ENCODE measurements at regions not wholly inside any gene's neighbourhood (a gene's known extent, or its start where the extent isn't known, plus 50 kb on each side); places are given as distances from the start of the nearest gene placed in this dataset.

DNA sequence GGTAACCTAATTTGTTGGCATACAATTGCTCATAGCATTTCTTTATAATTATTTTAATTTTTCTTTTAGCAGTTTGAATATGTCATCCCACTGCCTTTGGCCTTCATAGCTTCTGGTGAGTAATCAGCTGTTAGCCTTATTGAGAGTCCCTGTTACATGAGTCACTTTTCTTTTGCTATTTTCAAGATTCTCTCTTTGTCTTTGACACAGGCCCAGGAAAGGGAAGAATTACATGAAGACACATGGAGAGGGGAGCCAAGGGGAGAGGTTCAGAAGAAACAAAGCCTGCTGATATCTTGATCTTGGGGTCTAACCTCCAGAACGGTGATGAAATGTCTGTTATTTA is 418.2 kb downstream of the METTL15 start:
- intact Hi-C loops (cut with micrococcal nuclease), result no loop called here
- Mint-ChIP-seq H3K27ac (no peak overlapping the region), H3K36me3 (ENCODE audit: low read depth) (no peaks in the 10 kb centered on the region), H3K4me3 (ENCODE audit: low read depth) (no peak overlapping the region), H3K4me1 (ENCODE audit: low read depth) (no peaks in the 10 kb centered on the region), H3K27me3 (ENCODE audit: low read depth) (no peaks in the 10 kb centered on the region), H3K9me3 (peaks cover 21% of the 10 kb centered on the region)
- DNase-seq (ENCODE audit: low spot score), result no peak

DNA sequence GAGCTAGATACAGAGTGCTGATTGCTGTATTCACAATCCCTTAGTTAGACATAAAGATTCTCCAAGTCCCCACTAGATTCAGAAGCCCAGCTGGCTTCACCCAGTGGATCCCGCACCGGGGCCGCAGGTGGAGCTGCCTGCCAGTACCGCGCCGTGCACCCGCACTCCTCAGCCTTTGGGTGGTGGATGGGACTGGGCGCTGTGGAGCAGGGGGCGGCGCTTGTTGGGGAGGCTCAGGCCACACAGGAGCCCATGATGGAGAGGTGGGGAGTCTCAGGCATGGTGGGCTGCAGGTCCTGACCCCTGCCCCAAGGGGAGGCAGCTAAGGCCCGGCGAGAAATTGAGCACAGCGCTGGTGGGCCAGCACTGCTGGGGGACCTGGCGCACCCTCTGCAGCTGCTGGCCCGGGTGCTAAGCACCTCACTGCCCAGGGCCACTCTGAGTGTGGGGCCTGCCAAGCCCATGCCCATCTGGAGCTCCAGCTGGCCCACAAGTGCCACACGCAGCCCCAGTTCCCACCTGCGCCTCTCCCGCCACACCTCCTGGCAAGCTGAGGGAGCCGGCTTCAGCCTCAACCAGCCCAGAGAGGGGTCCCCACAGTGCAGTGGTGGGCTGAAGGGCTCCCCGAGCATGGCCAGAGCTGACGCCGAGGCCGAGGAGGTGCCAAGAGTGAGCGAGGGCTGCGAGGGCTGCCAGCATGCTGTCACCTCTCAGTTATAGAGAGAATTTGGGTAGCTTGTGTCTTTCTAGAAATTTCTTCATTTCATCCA is 417.6 kb downstream of the METTL15 start:
- Mint-ChIP-seq H3K9me3 (peaks cover 21% of the 10 kb centered on the region), H3K27ac (no peak overlapping the region), H3K4me1 (ENCODE audit: low read depth) (no peaks in the 10 kb centered on the region), H3K36me3 (ENCODE audit: low read depth) (no peaks in the 10 kb centered on the region), H3K4me3 (ENCODE audit: low read depth) (no peak overlapping the region), H3K27me3 (ENCODE audit: low read depth) (no peaks in the 10 kb centered on the region)
- no peak for DNase-seq (ENCODE audit: low spot score)
- intact Hi-C loops (cut with micrococcal nuclease), result no loop called here

DNA sequence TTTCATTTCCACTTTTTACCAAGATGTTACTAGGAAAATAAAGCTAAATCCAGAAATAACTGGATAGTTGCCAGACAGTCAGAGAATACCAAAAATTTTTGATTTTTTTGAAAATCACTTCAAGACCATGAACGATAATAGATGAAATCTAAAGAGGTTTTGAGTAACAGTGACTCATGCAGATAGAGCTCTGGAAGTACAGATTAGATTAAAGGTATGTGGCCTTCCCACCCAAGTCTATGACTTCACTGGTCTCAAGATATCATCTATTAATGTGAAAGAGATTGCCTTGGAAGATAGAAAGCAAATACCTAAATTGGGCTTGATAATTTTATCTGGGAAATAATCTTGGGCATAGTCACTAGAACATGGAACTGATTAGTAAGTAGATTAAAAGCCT is 415.9 kb downstream of the METTL15 start:
- no peak overlapping the region for H3K27ac Mint-ChIP-seq
- no peak overlapping the region for H3K4me3 Mint-ChIP-seq (ENCODE audit: low read depth)
- no peak for DNase-seq (ENCODE audit: low spot score)
- H3K9me3 Mint-ChIP-seq, result peaks cover 21% of the 10 kb centered on the region
- intact Hi-C loops (cut with micrococcal nuclease), result no loop called here
- no peaks in the 10 kb centered on the region for H3K4me1 Mint-ChIP-seq (ENCODE audit: low read depth)
- H3K36me3 Mint-ChIP-seq (ENCODE audit: low read depth), result no peaks in the 10 kb centered on the region
- H3K27me3 Mint-ChIP-seq (ENCODE audit: low read depth), result no peaks in the 10 kb centered on the region

DNA sequence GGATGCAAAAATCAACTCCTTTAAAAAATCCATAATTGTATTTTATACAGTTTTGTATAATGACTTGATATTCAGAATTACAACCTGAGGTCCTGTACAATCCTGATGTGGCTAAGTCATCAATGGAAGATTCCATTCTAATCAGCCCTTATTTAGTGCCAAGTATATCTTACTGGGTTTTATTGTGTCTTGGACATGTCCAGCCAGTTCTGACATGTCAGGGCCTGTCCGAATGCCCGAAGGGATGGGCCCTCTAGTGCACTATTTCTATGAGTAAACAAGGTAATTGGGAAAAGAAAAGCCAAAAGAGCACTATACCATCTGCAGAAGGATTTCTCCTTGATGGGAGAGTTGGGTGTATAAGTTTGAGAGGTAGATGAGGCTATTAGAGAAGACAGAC is 412.9 kb downstream of the METTL15 start:
- no peaks in the 10 kb centered on the region for H3K4me1 Mint-ChIP-seq (ENCODE audit: low read depth)
- no peak overlapping the region for H3K4me3 Mint-ChIP-seq (ENCODE audit: low read depth)
- no peaks in the 10 kb centered on the region for H3K36me3 Mint-ChIP-seq (ENCODE audit: low read depth)
- peaks cover 12% of the 10 kb centered on the region for H3K9me3 Mint-ChIP-seq
- no peak for DNase-seq (ENCODE audit: low spot score)
- no peaks in the 10 kb centered on the region for H3K27me3 Mint-ChIP-seq (ENCODE audit: low read depth)
- intact Hi-C loops (cut with micrococcal nuclease), result no loop called here
- H3K27ac Mint-ChIP-seq, result no peak overlapping the region

DNA sequence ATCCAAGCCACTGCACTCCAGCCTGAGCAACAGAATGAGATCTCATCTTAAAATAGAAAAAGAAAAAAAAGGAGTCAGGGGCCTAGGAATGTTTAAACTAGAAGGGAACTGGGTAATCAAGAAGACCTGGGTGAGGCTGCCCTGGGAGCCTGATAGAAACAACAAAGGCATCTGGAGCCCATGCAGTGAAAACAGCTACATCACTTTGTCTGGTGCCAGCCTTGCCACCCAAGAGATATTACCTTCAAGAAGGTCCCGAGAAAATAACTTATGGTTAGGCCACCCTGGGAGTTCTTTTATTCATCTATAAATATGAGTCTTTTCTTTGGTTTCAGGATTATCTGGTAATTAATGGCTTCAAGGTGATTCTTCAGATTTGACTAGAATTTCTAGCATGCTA is 412.1 kb downstream of the METTL15 start:
- Mint-ChIP-seq H3K36me3 (ENCODE audit: low read depth) (no peaks in the 10 kb centered on the region), H3K27ac (no peak overlapping the region), H3K27me3 (ENCODE audit: low read depth) (no peaks in the 10 kb centered on the region), H3K4me1 (ENCODE audit: low read depth) (no peaks in the 10 kb centered on the region), H3K4me3 (ENCODE audit: low read depth) (no peak overlapping the region), H3K9me3 (peaks cover 9% of the 10 kb centered on the region)
- intact Hi-C loops (cut with micrococcal nuclease), result no loop called here
- DNase-seq (ENCODE audit: low spot score), result no peak

DNA sequence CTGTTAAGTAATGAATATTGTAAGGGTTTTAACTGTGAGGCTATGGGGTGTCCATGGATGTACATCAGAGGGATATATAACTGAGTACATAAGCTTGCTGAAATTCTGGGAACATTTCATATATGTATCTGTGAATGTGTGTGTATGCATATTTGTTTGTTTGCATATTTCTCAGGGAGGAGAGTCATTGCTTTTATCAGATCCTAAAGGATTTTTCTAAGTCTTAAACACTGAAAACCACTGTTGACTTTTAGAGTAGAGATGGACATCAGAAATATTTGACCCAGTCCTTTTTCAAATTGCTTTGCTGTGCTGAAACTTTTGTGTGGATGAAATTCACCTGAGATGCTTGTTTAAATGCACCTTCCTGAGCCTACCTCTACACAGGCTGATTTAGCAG is 410.6 kb downstream of the METTL15 start:
- no peak for DNase-seq (ENCODE audit: low spot score)
- intact Hi-C loops (cut with micrococcal nuclease), result no loop called here
- Mint-ChIP-seq H3K36me3 (ENCODE audit: low read depth) (no peaks in the 10 kb centered on the region), H3K27me3 (ENCODE audit: low read depth) (no peaks in the 10 kb centered on the region), H3K4me3 (ENCODE audit: low read depth) (no peak overlapping the region), H3K4me1 (ENCODE audit: low read depth) (no peaks in the 10 kb centered on the region), H3K9me3 (no peaks in the 10 kb centered on the region), H3K27ac (no peak overlapping the region)

DNA sequence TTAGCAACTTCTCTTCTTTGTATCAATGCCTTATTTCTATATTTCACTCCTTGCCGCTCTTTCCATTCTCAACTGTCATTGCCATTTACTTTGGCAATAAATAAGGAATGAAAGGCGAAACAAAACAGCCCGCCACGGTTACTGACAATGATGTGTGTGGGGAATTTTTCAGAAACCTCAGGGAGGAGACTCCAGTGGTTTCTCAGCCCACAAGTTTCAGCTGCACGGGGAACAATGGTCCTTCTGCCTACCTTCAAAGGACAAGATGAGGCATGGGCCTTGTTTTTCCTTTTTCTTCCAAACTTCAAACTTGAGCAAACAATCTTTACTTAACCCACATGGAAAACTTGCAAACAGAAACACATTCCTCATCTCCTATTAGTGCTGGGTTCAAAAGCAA is 409.4 kb downstream of the METTL15 start:
- intact Hi-C loops (cut with micrococcal nuclease), result no loop called here
- no peaks in the 10 kb centered on the region for H3K36me3 Mint-ChIP-seq (ENCODE audit: low read depth)
- H3K27me3 Mint-ChIP-seq (ENCODE audit: low read depth), result no peaks in the 10 kb centered on the region
- no peak overlapping the region for H3K4me3 Mint-ChIP-seq (ENCODE audit: low read depth)
- DNase-seq (ENCODE audit: low spot score), result no peak
- H3K27ac Mint-ChIP-seq, result no peak overlapping the region
- peaks cover 7% of the 10 kb centered on the region for H3K9me3 Mint-ChIP-seq
- H3K4me1 Mint-ChIP-seq (ENCODE audit: low read depth), result no peaks in the 10 kb centered on the region

DNA sequence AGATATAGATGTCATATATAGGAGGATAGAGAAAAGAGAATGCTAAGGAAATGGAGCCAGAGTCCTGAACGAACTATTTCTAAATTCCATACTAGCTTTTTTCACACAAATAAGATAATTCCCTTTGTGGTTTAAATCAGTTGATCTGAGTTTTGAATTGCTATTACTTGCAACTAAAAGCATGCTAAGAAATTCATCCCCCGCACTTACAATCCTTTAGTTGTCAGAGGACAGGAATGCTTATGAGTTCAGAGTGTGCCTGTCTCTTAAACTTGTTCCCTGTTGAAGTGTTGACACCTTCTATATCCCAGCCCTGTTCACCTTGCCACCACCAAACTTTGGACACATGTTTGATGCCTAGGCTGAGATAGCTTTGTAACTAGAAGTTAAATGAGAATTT is 406.2 kb downstream of the METTL15 start:
- DNase-seq (ENCODE audit: low spot score), result no peak
- no peak overlapping the region for H3K4me3 Mint-ChIP-seq (ENCODE audit: low read depth)
- H3K27me3 Mint-ChIP-seq (ENCODE audit: low read depth), result no peaks in the 10 kb centered on the region
- H3K27ac Mint-ChIP-seq, result no peak overlapping the region
- no peaks in the 10 kb centered on the region for H3K36me3 Mint-ChIP-seq (ENCODE audit: low read depth)
- H3K9me3 Mint-ChIP-seq, result peaks cover 7% of the 10 kb centered on the region
- intact Hi-C loops (cut with micrococcal nuclease), result no loop called here
- H3K4me1 Mint-ChIP-seq (ENCODE audit: low read depth), result no peaks in the 10 kb centered on the region

DNA sequence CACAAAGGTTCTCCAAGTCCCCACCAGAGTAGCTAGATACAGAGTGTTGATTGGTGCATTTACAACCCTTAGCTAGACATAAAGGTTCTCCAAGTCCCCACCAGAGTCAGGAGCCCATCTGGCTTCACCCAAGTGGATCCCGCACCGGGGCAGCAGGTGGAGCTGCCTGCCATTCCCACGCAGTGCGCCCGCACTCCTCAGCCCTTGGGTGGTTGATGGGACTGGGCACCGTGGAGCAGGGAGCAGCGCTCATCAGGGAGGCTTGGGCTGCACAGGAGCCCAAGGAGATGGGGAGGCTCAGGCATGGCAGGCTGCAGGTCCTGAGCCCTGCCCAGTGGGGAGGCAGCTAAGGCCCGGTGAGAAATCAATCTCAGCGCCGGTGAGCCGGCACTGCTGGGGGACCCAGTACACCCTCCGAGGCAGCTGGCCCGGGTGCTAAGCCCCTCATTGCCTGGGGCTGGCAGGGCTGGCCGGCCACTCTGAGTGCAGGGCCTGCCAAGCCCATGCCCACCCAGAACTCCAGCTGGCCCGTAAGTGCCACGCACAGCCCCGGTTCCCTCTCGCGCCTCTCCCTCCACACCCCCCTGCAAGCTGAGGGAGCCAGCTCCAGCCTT is 404.1 kb downstream of the METTL15 start:
- peaks cover 7% of the 10 kb centered on the region for H3K9me3 Mint-ChIP-seq
- H3K27me3 Mint-ChIP-seq (ENCODE audit: low read depth), result no peaks in the 10 kb centered on the region
- no peaks in the 10 kb centered on the region for H3K4me1 Mint-ChIP-seq (ENCODE audit: low read depth)
- no peaks in the 10 kb centered on the region for H3K36me3 Mint-ChIP-seq (ENCODE audit: low read depth)
- no peak overlapping the region for H3K4me3 Mint-ChIP-seq (ENCODE audit: low read depth)
- intact Hi-C loops (cut with micrococcal nuclease), result no loop called here
- no peak overlapping the region for H3K27ac Mint-ChIP-seq
- DNase-seq (ENCODE audit: low spot score), result no peak

DNA sequence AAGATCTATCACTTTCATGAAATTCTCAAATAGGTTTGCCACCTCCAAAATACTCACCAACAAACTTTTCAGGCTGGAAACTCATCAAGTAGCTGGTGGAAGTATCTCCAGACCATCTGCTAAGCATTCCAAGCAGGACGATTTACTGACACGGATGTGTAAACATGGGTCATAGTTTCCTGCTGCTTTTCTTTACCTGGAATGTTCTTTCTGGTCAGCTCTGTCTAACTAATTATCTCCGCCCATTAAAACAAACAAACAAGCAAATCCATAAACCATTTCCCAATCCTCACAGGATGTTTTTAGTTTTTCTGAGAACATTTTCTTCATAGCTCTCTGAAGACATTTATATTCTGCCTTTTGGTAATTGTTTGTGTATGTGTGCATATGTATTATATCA is 397.0 kb downstream of the METTL15 start:
- intact Hi-C loops (cut with micrococcal nuclease), result no loop called here
- no peak for DNase-seq (ENCODE audit: low spot score)
- Mint-ChIP-seq H3K4me1 (ENCODE audit: low read depth) (no peaks in the 10 kb centered on the region), H3K27me3 (ENCODE audit: low read depth) (no peaks in the 10 kb centered on the region), H3K36me3 (ENCODE audit: low read depth) (no peaks in the 10 kb centered on the region), H3K27ac (no peak overlapping the region), H3K9me3 (no peaks in the 10 kb centered on the region), H3K4me3 (ENCODE audit: low read depth) (no peak overlapping the region)

DNA sequence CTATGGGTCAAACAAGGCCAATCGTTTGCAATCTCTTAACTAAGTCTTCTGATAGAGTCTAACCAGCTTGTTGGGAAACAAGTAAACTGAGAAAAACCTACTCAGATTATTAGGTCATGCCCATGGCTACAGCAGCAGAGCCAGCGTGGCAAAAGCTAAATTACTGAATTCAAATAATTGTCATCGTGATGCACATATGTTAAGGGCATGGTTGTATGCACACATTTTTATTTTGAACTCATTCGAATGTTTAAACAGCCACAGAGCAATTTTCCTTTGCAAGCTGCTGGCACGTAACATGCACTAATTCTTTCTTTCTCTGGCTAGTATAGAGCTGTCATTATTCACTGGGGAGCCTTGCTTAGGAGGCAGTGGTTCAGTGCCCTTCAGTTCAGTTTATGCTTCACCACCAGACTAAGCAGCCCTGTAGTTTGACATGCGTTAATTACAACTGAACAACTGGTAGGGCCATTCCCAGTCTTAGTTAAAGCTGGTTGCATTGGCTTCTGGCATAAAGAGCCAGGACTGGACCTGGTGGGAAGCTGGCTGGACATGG is 396.4 kb downstream of the METTL15 start:
- no peak overlapping the region for H3K4me3 Mint-ChIP-seq (ENCODE audit: low read depth)

DNA sequence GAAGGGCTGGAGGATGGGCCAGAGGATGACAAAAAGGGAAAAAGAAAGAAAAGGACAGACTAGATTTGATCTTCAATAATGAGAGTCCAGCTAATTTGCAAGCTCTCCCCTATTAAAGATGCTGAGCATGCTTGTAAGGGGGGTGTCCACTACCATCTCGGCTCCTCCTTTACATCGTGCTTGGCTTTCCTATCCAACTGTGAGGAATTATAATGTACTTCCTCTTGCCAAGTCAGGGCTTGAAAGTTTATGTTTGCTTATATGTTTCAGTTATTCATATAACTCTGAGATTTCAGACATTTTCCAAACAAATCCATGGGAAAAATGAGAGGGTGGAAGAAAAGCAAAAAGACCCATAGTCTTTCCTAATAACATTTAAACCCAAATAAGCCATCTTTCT is 387.1 kb downstream of the METTL15 start:
- Mint-ChIP-seq H3K27me3 (ENCODE audit: low read depth) (no peaks in the 10 kb centered on the region), H3K4me1 (ENCODE audit: low read depth) (no peaks in the 10 kb centered on the region), H3K4me3 (ENCODE audit: low read depth) (no peak overlapping the region), H3K36me3 (ENCODE audit: low read depth) (no peaks in the 10 kb centered on the region), H3K9me3 (no peaks in the 10 kb centered on the region), H3K27ac (no peak overlapping the region)
- intact Hi-C loops (cut with micrococcal nuclease), result no loop called here
- DNase-seq (ENCODE audit: low spot score), result no peak

More for the DNA sequence above, 396.4 kb downstream of the METTL15 start:
- DNase-seq (ENCODE audit: low spot score), result no peak
- Mint-ChIP-seq H3K27ac (no peak overlapping the region), H3K36me3 (ENCODE audit: low read depth) (no peaks in the 10 kb centered on the region), H3K4me1 (ENCODE audit: low read depth) (no peaks in the 10 kb centered on the region), H3K9me3 (no peaks in the 10 kb centered on the region), H3K27me3 (ENCODE audit: low read depth) (no peaks in the 10 kb centered on the region)
- intact Hi-C loops (cut with micrococcal nuclease), result no loop called here

DNA sequence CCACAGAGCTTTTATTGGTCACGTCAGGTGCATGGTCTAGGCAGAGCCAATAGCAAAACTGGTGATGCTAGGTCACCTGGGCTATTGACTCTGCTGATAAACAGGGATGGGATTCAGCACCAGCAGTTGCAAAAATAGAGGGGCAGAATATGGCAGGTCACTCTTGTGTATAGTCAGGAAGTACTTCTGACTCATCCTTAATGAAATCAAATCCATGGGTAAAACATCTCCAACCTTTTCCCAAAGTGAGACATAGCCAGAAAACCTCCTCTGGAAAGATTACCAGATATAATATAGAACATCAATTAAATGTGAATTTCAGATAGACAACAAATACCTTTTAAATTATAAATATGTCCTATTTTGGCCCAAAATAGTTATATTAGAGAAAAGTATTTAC is 383.2 kb downstream of the METTL15 start:
- no peak overlapping the region for H3K27ac Mint-ChIP-seq
- no peaks in the 10 kb centered on the region for H3K36me3 Mint-ChIP-seq (ENCODE audit: low read depth)
- no peak overlapping the region for H3K4me3 Mint-ChIP-seq (ENCODE audit: low read depth)
- DNase-seq (ENCODE audit: low spot score), result no peak
- intact Hi-C loops (cut with micrococcal nuclease), result no loop called here
- no peaks in the 10 kb centered on the region for H3K9me3 Mint-ChIP-seq
- no peaks in the 10 kb centered on the region for H3K4me1 Mint-ChIP-seq (ENCODE audit: low read depth)
- H3K27me3 Mint-ChIP-seq (ENCODE audit: low read depth), result no peaks in the 10 kb centered on the region

Data from activated T-helper 2 cell treated with anti-CD3 and anti-CD28 coated beads, Interferon-gamma antibody, Interleukin-2, Interleukin-4, amounts not matched to agents 10 μg/mL and 5 μg/mL and 100 μg/mL, durations not matched to agents 14 hours and 24 hours and 36 hours (primary cell).